IPS-11a (cell line): ENCODE measurements at regions not wholly inside any gene's neighbourhood (a gene's known extent, or its start where the extent isn't known, plus 50 kb on each side); places are given as distances from the start of the nearest gene placed in this dataset.
"Not testable (repeated sequence)": the region's sequence is repeated elsewhere in the genome, so short reads cannot be mapped to it uniquely, and the experiment has no call there.

Experiments used
- H3K4me3 ChIP-seq: one replicate; pipeline ENCODE4 v1.5.1; 2013; ENCODE audit warnings: low read depth, low read length, control low read depth

GRCh38 chr2:134009440-134009839 is 244.4 kb upstream of the MGAT5 start:
- no peak overlapping the region for H3K4me3 ChIP-seq

- not testable (repeated sequence) for H3K4me3 ChIP-seq
Measured at GRCh38 chr2:134009906-134010305, 244.0 kb upstream of the MGAT5 start.

DNA sequence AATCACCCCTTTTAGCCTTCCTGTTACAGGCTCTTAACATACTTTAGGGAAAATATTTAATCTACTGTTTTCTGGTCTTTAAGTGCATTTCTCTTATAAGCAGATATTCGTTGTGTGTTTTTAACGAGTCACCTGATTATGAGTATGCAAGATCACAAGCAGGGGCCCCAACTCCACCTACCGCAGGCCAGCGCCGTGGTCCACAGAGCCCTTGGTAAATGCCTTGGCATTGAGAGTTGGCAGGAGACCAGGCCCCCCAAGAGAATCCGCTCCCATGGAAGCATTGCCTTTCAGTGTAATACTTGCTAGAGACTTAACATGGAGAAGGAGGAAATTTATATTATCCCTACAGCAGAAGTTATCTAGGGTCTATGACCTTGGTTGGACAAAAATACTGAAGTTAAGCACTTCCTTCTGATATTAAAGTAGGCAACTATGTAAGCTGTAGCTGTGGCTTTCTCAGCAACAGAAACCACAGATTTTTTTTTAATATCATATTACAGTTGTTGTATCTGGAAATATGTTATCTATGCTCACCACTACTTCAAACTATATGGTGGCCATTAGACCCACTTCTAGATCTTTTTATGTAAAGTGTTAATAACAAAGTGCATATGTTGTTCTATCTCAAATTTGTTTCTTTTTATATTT is 241.8 kb upstream of the MGAT5 start:
- H3K4me3 ChIP-seq = no peak overlapping the region

DNA sequence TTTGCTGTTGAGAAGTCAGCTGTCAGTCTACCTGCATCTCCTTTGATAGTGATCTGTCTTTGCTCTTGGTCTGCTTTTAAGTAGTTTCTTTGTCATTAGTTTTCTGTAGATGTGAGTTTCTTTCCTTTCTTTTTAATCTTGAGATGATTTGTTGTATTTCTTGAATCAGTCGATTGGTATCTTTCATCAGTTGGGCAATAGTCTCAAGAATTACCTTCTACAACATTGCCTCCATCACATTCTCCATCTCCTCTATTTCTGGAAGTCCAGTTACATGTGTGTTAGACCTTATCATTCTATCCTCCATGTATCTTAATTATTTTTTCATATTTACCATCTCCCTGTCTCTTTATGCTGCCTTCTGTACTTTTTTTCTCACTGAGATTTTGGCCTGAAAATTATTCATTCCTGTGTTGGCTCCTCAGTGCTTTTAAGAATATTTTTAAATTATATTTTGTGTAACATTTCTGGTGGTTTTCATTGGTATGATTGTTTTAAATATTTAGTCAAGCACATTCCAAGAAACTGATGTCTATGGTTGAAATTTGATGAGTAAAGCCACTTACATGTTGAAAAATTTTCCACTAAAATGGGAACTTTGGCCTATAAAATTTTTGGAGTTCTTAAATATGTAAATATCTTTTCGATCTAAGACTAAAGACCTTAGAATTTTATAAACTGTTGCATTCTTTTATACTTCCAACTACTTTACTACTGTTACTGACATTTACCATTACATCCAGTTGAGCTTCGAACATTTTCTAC is 239.5 kb upstream of the MGAT5 start:
- no peak overlapping the region for H3K4me3 ChIP-seq

DNA sequence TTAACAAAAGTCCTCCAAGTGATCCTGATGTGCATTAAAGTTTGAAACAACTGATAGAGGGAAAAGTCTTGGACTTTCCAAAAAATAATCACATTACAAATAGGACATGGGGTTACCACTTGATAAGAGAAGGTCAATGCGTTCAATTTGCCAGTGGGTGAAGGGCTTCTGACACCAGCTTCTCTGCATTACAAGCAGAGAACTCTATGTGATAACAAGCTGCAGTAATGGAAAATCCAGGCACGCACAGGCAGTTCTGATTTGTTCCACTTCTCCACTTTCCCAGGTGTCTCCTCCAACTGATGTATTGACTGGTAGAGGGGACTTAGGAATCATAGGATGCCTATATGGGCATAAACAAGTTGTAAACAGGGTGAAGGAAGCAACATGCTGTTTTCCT is 234.0 kb upstream of the MGAT5 start:
- no peak overlapping the region for H3K4me3 ChIP-seq

DNA sequence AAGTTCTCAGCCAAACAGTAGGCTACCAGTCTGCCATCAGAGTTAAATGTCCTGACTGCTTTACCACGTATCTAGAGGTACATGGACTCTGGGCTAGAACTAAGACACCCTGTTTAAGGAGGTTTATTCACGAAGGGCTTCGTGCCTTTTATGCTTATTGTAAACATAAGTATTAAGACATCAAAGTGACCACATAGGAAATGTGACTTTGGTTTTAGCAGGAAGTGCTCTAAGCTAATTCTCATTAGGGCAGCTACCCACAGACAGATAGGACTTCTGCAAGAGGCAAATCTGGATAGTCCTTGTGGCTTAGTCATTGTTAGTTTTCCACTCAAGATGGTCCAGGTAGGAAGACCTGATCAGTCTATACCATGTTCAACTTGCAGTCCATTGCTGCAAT is 233.3 kb upstream of the MGAT5 start:
- H3K4me3 ChIP-seq = no peak overlapping the region

- H3K4me3 ChIP-seq = no peak overlapping the region
Measured at GRCh38 chr2:134021830-134022524, 231.9 kb upstream of the MGAT5 start.

DNA sequence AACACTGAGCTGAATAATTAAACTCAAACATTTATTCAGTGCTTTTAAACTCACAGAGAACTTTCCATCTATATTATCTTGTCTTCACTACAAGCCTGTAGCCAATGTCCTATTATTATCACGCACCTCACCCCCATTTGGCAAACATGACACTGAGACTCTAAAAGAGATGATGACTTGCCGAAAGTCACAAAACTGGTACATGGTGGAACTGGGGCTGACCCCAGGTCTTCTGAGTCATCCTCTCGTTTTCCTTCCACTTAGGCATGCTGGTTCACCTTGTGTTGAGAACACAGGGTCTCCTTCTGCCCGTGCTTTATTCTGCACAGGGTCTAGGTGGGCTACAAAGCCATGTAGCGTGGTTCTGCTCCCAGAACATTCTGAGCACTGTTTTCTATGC is 230.0 kb upstream of the MGAT5 start:
- no peak overlapping the region for H3K4me3 ChIP-seq

DNA sequence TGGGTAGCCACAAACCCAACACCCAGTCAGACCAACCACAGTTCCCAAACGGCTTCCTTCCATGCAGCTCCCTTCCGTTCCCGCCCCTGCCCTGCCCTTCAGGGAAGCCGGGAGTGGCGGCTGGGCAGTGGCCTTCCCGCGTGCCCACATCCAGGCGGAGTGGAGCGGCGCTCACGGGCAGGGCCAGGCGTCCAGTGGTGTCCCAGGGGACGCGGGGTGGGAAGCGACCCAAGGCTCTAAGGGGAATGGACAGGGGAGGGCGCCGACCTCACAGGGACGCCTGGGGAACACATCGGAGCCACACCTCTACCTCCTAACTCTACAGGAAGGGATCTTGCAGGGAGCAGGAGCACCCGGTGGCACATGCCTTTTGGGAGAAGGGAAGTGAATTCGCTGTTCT is 225.9 kb upstream of the MGAT5 start:
- no peak overlapping the region for H3K4me3 ChIP-seq

- H3K4me3 ChIP-seq = no peak overlapping the region
Measured at GRCh38 chr2:134029418-134029817, 224.5 kb upstream of the MGAT5 start.

DNA sequence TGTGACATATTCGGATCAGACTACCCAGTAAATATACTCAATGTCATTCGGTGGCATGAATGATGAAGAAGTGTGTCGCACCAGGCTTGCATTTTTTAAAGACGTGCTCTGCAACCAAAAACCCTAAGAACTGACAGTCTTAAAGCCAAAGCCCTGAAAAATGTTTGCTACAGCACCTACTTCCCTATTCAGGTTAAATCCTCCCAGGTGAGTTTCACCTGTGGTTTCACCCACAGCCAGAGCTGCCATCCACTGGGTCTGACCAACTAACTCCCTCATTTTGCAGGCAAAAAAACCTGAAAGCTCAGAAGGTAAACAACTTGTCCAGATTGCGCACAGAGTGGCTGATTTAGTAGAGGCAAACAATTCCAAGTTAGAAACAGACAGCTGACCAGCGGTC is 222.3 kb upstream of the MGAT5 start:
- no peak overlapping the region for H3K4me3 ChIP-seq

DNA sequence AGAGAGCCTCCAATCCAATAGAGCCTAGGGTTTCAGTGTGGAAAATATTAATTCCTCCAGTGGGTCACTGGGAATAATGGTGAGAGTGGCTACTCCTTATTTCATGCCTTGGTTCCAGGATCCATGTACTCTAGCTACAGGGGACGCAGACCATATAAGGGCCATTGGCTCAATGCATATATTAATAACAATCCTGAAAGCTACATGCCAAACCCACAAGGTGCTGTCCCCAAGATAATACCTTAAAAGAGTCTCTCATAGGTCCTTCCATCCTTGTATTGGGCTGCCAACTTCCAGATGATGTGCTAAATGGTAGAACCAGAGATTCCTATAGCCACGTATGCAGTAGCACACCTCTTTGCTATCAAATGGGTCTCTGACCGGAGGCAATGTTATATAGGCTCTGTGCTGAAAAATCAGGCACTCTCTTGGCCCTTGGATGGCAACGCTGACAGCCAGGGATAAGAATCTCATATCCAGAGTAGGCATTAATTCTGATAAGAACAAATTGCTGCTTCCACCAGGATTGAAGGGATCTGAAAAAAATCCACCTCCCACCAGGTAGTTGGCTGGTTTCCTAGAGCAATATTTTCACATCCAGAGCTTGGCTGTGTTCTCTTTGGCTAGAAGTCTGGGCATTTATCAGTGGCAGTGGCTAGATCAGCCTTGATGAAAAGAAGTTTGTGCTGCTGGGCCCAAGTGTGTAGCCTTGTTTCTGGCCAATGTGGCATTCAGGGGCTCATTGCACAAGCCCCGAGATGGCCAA is 218.1 kb upstream of the MGAT5 start:
- H3K4me3 ChIP-seq = no peak overlapping the region

DNA sequence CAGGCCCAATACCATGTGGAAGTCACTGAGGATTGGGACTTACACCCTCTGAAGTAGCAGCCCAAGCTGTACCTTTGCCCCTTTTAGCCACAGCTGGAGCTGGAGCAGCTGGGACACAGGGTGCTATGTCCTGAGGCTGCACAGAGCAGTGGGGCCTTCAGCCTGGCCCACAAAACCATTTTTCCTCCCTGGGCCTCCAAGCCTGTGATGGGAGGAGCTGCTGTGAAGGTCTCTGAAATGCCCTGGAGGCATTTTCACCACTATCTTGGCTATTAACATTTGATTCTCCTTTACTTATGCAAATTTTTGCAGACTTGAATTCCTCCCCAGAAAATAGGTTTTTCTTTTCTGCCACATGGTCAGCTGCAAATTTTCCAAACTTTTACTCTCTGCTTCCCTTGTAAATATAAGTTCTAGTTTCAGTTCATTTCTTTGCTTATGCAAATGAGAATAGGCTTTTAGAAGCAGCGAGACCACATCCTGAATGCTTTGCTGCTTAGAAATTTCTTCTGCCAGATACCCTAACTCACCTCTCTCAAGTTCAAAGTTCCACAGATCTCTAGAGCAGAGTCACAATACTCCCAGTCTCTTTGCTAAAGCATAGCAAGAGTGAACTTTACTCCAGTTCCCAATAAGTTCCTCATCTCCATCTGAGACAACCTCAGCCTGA is 213.8 kb upstream of the MGAT5 start:
- no peak overlapping the region for H3K4me3 ChIP-seq

GRCh38 chr2:134040626-134041172 is 213.2 kb upstream of the MGAT5 start:
- not testable (repeated sequence) for H3K4me3 ChIP-seq

- H3K4me3 ChIP-seq = no peak overlapping the region
Measured at GRCh38 chr2:134041877-134042276, 212.0 kb upstream of the MGAT5 start.

DNA sequence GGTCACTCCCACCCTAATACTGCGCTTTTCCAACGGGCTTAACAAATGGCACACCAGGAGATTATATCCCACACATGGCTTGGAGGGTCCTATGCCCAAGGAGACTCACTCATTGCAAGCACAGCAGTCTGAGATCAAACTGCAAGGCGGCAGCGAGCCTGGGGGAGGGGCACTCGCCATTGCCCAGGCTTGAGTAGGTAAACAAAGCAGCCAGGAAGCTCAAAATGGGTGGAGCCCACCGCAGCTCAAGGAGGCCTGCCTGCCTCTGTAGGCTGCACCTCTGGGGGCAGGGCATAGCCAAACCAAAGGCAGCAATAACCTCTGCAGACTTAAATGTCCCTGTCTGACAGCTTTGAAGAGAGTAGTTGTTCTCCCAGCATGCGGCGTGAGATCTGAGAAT is 210.8 kb upstream of the MGAT5 start:
- not testable (repeated sequence) for H3K4me3 ChIP-seq

- H3K4me3 ChIP-seq = no peak overlapping the region
Measured at GRCh38 chr2:134052173-134052572, 201.7 kb upstream of the MGAT5 start.

DNA sequence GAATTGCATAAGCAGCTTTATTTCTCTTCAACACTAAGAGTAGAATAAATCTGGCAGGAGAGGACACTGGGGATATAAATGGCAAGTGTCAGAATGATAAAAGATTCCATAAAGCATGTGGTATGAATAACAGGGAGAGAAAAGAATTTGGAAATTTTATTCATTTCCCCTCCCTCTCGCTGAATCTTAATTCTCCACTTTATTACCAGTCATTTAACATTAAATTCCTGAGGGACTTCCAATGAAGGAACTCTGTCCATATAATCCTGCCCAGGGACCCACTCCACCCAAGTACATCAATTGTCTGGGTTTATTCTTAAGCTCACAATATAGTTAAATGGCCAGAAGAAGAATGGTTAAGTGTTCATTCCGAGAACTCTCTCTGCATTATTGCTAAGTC is 197.7 kb upstream of the MGAT5 start:
- no peak overlapping the region for H3K4me3 ChIP-seq

DNA sequence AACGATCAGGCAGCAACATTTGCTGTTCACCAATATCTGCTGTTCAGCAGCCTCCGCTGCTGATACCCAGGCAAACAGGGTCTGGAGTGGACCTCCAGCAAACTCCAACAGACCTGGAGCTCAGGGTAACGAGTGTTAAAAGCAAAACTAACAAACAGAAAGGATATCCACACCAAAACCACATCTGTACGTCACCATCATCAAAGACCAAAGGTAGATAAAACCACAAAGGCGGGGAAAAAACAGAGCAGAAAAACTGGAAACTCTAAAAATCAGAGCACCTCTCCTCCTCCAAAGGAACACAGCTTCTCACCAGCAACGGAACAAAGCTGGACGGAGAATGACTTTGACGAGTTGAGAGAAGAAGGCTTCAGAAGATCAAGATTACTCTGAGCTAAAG is 192.8 kb upstream of the MGAT5 start:
- not testable (repeated sequence) for H3K4me3 ChIP-seq

GRCh38 chr2:134062235-134062634 is 191.6 kb upstream of the MGAT5 start:
- not testable (repeated sequence) for H3K4me3 ChIP-seq

DNA sequence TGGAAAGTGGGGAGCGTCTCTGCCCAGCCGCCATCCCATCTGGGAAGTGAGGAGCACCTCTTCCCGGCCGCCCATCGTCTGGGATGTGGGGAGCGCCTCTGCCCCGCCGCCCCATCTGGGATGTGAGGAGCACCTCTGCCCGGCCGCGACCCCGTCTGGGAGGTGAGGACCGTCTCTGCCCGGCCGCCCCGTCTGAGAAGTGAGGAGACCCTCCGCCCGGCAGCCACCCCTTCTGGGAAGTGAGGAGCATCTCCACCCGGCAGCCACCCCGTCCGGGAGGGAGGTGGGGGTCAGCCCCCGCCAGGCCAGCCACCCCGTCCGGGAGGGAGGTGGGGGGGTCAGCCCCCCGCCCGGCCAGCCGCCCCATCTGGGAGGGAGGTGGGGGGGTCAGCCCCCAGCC is 190.0 kb upstream of the MGAT5 start:
- not testable (repeated sequence) for H3K4me3 ChIP-seq
